HG03159 (cell line): ENCODE measurements at regions not wholly inside any gene's neighbourhood (a gene's known extent, or its start where the extent isn't known, plus 50 kb on each side); places are given as distances from the start of the nearest gene placed in this dataset.

Experiments used
- ATAC-seq: cut with Tn5 transposase; IDR thresholded peaks from one replicate; pipeline ENCODE4 v1.9.1; 2021; ENCODE audit warnings: mild to moderate bottlenecking, moderate library complexity; ENCODE audit not compliant: unreplicated experiment

DNA sequence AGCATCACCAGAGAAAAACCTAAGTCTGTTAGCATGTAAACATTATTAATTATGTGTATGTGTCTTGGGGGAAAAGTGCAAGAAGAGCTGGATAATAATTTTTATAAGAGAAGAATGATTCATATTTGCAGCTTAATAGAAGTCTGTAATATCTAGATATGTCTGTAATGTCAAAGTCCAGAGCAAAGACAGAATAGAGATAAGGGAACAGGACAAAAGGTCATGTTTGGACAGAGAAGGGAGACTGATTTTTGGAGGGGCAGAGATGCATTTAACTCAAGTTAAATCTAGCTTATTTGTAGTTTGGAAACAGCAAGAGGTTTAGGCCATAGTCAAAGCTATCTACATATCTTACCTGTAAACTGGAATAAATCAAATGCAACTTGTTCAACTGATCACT, 61.2 kb downstream of the MAGED1 start:
- no peak for ATAC-seq

DNA sequence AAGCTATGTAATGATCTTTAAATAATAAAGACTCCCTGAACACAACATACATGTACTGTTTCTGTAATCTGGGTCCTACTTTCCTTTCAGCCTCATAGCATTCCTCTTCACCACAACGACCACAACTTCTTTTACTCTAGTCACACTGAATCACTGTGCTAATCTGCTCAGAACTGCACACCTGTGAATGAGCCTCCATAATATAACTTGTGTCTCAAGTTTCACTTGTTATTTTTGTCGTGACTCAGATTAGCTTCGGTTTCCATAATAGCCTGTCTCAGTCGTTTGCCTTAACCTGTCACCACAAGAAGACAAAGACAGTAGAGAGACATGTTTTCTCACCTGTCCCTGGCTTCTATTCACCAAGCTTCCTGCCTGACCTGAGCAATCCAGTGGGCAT, 61.8 kb downstream of the MAGED1 start:
- peak; percentile 92 for ATAC-seq

DNA sequence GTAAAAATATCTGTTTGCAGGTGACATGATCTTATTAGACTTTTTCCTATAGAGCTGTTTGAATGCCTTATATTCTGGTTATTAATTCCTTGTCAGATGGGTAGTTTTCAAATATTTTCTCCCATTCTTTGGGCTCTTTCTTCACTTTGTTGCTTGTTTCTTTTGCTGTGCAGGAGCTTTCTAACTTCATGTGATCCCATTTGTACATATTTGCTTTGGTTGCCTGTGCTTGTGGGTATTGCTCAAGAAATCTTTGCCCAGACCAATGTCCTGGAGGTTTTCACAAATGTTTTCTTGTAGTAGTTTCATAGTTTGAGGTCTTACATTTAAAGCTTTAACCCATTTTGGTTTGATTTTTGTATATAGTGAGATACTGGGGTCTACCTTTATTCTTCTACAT, 63.0 kb downstream of the MAGED1 start:
- ATAC-seq = no peak

DNA sequence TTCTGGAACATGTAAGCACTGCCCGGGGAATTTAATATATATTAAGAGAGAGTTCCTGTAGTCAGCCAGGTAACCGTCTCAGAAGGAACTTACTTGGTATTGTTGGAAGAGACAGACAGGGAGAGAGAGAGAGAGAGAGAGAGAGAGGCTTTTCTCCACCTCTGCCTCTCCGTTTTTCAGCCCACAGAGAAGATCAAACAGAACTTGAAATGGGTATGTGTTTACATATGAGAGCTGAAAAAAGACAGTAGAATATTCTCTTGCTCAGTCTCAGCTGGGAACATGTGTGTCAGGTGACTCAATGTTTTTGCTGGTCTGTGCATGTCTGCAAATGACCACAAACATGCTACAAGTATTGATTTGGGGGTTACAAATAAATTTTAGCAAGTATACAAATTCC, 81.9 kb downstream of the MAGED1 start:
- no peak for ATAC-seq

DNA sequence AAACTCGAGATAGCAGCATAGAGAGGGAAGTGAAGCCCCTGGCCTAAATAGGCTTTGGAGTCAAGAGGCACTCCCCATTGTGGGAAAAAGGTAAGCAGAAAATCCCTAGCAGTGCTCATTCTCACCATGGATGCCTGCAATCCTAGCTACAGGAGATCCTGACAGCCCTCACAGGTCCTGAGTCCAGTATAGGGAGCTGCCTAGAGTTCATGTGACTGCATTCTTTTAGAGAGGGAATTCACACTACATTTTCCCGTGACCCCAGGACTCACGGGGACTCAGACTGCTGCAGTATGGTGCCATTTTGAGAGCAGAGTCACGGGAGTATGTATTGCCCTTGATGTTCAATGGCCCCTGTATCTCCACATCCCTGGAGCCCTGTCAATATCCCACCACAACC, 82.4 kb downstream of the MAGED1 start:
- no peak for ATAC-seq

DNA sequence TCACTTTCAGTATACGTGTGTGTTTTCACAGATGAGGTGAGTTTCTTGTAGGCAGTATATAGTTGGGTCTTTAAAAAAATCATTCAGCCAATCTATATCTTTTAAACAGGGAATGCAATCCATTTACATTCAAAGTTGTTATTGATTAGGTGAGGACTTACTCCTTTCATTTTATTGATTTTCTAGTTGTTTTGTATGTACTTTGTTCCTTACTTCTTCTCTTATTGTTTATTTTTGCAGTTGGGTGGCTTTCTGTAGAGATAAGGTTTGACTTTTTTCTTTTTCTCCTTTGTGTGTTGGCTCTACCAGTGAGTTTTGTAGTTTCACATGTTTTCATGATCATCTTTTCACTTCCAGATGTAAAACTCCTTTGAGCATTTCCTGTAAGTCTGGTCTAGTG, 83.1 kb downstream of the MAGED1 start:
- ATAC-seq = no peak
